ENCODE measurements at regions not wholly inside any gene's neighbourhood (a gene's known extent, or its start where the extent isn't known, plus 50 kb on each side); places are given as distances from the start of the nearest gene placed in this dataset.

DNA sequence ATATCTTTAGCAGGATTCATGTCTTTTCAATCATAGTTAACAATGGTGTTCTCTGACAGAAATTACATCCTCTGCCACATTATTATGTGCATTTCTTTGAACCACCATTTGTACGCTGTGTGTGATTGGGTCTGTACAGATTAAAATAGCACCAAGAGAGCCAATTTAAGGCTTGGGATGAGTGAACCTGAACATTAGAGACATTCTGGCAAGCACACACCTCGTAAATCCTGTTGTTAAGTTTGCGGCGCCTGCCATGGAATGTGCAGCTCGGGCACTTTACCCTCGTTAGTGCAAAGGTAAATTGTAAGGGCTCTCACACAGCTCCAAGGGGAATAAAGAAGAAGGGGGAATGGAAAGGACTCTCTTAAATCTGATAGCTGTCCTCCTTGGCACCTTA, 482.4 kb upstream of the DPPA4 start:
- TF ChIP-seq CTCF (conservative IDR thresholded peaks at IDR 0.05; ENCODE audit: low read length), result no peak
- no peak for TF ChIP-seq EZH2phosphoT487 (IDR thresholded peaks at IDR 0.05; ENCODE audit: borderline replicate concordance, low read depth, low read length)
